RWPE1 (cell line): ENCODE measurements at regions not wholly inside any gene's neighbourhood (a gene's known extent, or its start where the extent isn't known, plus 50 kb on each side); places are given as distances from the start of the nearest gene placed in this dataset.

Experiments used
- CTCF ChIA-PET: fragments of 350-600 bp; sonication (Branson Sonifier 250); formaldehyde crosslinking; extraction: SDS; loops from one replicate; lab custom pipeline; 2021; lab: Yijun Ruan, JAX
- POLR2A ChIA-PET: fragments of 400-600 bp; formaldehyde crosslinking; extraction: SDS; loops from one replicate; lab custom pipeline; 2020; ENCODE audit warnings: antibody characterized with exemption; ENCODE audit not compliant: low non-redundant PET; lab: Yijun Ruan, JAX
- DNase-seq: peaks from one replicate; pipeline ENCODE4 v3.0.0; 2012; ENCODE audit warnings: low spot score
- H3K27ac ChIP-seq: fragments of 450-650 bp; 2 replicates; pipeline ENCODE4 v1.5.1; 2017
- TF ChIP-seq, protein P1 (sequence below): fragments of 450-650 bp; conservative IDR thresholded peaks from 2 replicates; pipeline ENCODE4 v1.5.1; 2017; ENCODE audit warnings: low read depth, mild to moderate bottlenecking

GRCh38 chr7:17132726-17133125 is 165.7 kb upstream of the AHR start:
- ChIA-PET POLR2A (no interaction called here), CTCF (no interaction called here)
- no peak for DNase-seq
- TF ChIP-seq, protein P1, sequence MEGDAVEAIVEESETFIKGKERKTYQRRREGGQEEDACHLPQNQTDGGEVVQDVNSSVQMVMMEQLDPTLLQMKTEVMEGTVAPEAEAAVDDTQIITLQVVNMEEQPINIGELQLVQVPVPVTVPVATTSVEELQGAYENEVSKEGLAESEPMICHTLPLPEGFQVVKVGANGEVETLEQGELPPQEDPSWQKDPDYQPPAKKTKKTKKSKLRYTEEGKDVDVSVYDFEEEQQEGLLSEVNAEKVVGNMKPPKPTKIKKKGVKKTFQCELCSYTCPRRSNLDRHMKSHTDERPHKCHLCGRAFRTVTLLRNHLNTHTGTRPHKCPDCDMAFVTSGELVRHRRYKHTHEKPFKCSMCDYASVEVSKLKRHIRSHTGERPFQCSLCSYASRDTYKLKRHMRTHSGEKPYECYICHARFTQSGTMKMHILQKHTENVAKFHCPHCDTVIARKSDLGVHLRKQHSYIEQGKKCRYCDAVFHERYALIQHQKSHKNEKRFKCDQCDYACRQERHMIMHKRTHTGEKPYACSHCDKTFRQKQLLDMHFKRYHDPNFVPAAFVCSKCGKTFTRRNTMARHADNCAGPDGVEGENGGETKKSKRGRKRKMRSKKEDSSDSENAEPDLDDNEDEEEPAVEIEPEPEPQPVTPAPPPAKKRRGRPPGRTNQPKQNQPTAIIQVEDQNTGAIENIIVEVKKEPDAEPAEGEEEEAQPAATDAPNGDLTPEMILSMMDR = no peak
- H3K27ac ChIP-seq = no peak overlapping the region

- DNase-seq = no peak
- ChIA-PET POLR2A (no interaction called here), CTCF (no interaction called here)
- TF ChIP-seq, protein P1 = no peak
- no peak overlapping the region for H3K27ac ChIP-seq
Observed at GRCh38 chr7:17133977-17134376, 164.5 kb upstream of the AHR start.

DNA sequence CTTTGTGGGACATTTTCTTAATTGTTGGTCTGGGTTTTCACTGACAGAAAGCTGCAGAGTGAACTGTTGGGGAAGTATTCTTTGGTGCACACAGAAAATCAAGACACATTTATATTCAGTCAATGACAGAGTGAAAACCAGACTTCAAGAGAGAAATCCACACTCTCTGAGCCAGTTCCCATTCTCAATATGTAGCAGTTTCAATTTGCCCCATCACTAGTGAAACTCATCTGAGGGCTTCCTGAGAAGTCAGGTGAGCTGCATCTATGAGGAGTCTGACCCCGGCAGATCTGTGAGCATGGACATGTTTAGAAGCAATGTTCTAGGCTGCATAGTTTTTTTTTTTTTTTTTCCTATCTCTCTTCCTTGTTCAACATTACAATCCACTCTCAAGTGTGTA is 163.7 kb upstream of the AHR start:
- TF ChIP-seq, protein P1 = no peak
- H3K27ac ChIP-seq = no peak overlapping the region
- ChIA-PET CTCF (interaction anchor here (0.7 kb wide), 1 partner anchor 362 kb away, joined by 3 read pairs; no protein-coding TSS in a partner anchor), POLR2A (no interaction called here)
- DNase-seq = no peak

GRCh38 chr7:17136126-17136525 is 162.3 kb upstream of the AHR start:
- TF ChIP-seq, protein P1 = no peak
- ChIA-PET POLR2A (no interaction called here), CTCF (no interaction called here)
- no peak overlapping the region for H3K27ac ChIP-seq
- DNase-seq = no peak

DNA sequence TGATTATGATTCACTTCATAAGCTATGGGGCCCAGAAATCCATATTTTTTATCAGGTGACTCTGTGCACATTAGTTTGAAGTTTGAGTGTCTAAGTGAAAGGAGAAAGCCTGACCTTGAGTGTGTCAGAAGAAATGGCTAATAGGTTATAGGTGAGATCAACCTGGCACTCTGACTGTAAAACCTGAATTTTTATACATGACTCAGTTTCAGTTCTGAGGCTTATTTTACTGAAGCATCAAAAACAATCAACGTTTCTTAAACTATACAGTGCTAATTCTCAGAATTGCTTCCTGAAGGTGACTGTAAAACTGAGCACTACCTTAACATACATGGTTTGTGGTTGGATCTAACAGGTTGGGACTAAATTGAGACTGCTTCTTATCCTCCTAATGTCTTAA is 159.4 kb upstream of the AHR start:
- TF ChIP-seq, protein P1 = no peak
- POLR2A ChIA-PET = no interaction called here
- no peak overlapping the region for H3K27ac ChIP-seq
- CTCF ChIA-PET = interaction anchor here (0.6 kb wide), 1 partner anchor 1669 kb away, joined by 3 read pairs; no protein-coding TSS in a partner anchor
- no peak for DNase-seq

DNA sequence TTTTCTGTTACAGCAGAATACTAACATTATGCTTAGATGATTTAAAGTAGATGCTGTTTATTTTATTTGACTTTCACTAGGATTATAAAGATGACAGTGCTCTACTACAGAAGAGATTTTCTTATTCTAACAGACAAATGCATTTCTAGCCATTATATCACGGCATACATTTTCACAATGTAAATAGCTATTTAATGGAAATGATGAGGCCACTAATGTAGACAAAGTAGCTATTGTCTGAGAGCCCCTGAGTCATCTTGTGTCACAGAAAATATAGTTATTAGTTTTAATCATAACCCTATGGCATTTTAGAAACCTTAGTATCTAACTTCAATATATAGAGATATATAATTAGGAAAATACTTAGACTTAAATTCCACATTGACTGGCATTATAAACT is 158.0 kb upstream of the AHR start:
- ChIA-PET CTCF (interaction anchor here (0.6 to 1.0 kb wide), 2 partner anchors 34 to 137 kb away, joined by 3 read pairs; no protein-coding TSS in a partner anchor), POLR2A (no interaction called here)
- peak; percentile 12 for DNase-seq
- no peak overlapping the region for H3K27ac ChIP-seq
- TF ChIP-seq, protein P1 = no peak
